ENCODE measurements at regions not wholly inside any gene's neighbourhood (a gene's known extent, or its start where the extent isn't known, plus 50 kb on each side); places are given as distances from the start of the nearest gene placed in this dataset.

- TF ChIP-seq ZFX (CRISPR knock-in tag; IDR thresholded peaks at IDR 0.05; ENCODE audit: low read depth) (no peak), CTCF (CRISPR knock-in tag; IDR thresholded peaks at IDR 0.05) (no peak), THRA (CRISPR knock-in tag; IDR thresholded peaks at IDR 0.05; ENCODE audit: borderline replicate concordance) (no peak), MAX (IDR thresholded peaks at IDR 0.05) (no peak), POLR2AphosphoS5 (IDR thresholded peaks at IDR 0.05; ENCODE audit: low read depth, low read length) (no peak), RFX5 (IDR thresholded peaks at IDR 0.05; ENCODE audit: low read depth, low read length) (no peak), UBTF (CRISPR knock-in tag; IDR thresholded peaks at IDR 0.05) (no peak), TFE3 (CRISPR knock-in tag; IDR thresholded peaks at IDR 0.05) (no peak)
These were observed 492.2 kb downstream of the FLRT2 start for GRCh38 chr14:86022031-86022629.
